ENCODE measurements at regions not wholly inside any gene's neighbourhood (a gene's known extent, or its start where the extent isn't known, plus 50 kb on each side); places are given as distances from the start of the nearest gene placed in this dataset.

GRCh38 chr2:871175-871727 lies 79.4 kb upstream of the SNTG2 start:
- no peaks in the 10 kb centered on the region for H3K9me3 ChIP-seq (ENCODE audit: control insufficient read depth, insufficient read depth, low read depth, low read length)
- no peaks in the 10 kb centered on the region for H4K20me1 ChIP-seq (ENCODE audit: control insufficient read depth, extremely low read depth, insufficient read depth, low read length)
- DNase-seq (ENCODE audit: low read depth in 2 of 2): no peak
- no peaks in the 10 kb centered on the region for H3K27me3 ChIP-seq (ENCODE audit: control insufficient read depth, insufficient read depth, low read length)
- H3K36me3 ChIP-seq (ENCODE audit: control insufficient read depth, insufficient read depth, low read length): no peaks in the 10 kb centered on the region
- no peaks in the 10 kb centered on the region for H3K79me2 ChIP-seq (ENCODE audit: control insufficient read depth, insufficient read depth, low read length)
- no peak overlapping the region for H3K27ac ChIP-seq (ENCODE audit: insufficient read depth, low read length)
- TF ChIP-seq EZH2 (IDR thresholded peaks at IDR 0.05; ENCODE audit: low read length, missing control alignments) (no peak), CTCF (conservative IDR thresholded peaks at IDR 0.05 in 1 of 2, IDR thresholded peaks at IDR 0.05 in 1 of 2; ENCODE audit: low read depth in 1 of 2, low read length in 2 of 2) (no peak)
- H3K4me3 ChIP-seq (replicated peaks in 1 of 4; ENCODE audit: control extremely low read depth in 1 of 4, insufficient read depth in 1 of 4, low read depth in 3 of 4, low read length in 4 of 4): no peak overlapping the region
- no peak overlapping the region for H3K9ac ChIP-seq (ENCODE audit: insufficient read depth, low read length)
- H3K4me2 ChIP-seq (ENCODE audit: extremely low read depth, insufficient read depth, low read length): no peak overlapping the region
- no peaks in the 10 kb centered on the region for H3K4me1 ChIP-seq (ENCODE audit: control insufficient read depth, extremely low read depth, insufficient read depth, low read length)
- no peak overlapping the region for H2AFZ ChIP-seq (ENCODE audit: low read length)

GRCh38 chr2:870426-870825 lies 80.2 kb upstream of the SNTG2 start:
- TF ChIP-seq EZH2 (IDR thresholded peaks at IDR 0.05; ENCODE audit: low read length, missing control alignments): no peak
- no peak for TF ChIP-seq CTCF (conservative IDR thresholded peaks at IDR 0.05 in 1 of 2, IDR thresholded peaks at IDR 0.05 in 1 of 2; ENCODE audit: low read depth in 1 of 2, low read length in 2 of 2)
- no peaks in the 10 kb centered on the region for H3K27me3 ChIP-seq (ENCODE audit: control insufficient read depth, insufficient read depth, low read length)
- H3K4me1 ChIP-seq (ENCODE audit: control insufficient read depth, extremely low read depth, insufficient read depth, low read length): no peaks in the 10 kb centered on the region
- H3K27ac ChIP-seq (ENCODE audit: insufficient read depth, low read length): no peak overlapping the region
- H3K36me3 ChIP-seq (ENCODE audit: control insufficient read depth, insufficient read depth, low read length): no peaks in the 10 kb centered on the region
- H3K4me2 ChIP-seq (ENCODE audit: extremely low read depth, insufficient read depth, low read length): no peak overlapping the region
- no peak overlapping the region for H2AFZ ChIP-seq (ENCODE audit: low read length)
- no peak overlapping the region for H3K9ac ChIP-seq (ENCODE audit: insufficient read depth, low read length)
- DNase-seq (ENCODE audit: low read depth in 2 of 2): no peak
- H3K79me2 ChIP-seq (ENCODE audit: control insufficient read depth, insufficient read depth, low read length): no peaks in the 10 kb centered on the region
- no peak overlapping the region for H3K4me3 ChIP-seq (replicated peaks in 1 of 4; ENCODE audit: control extremely low read depth in 1 of 4, insufficient read depth in 1 of 4, low read depth in 3 of 4, low read length in 4 of 4)
- no peaks in the 10 kb centered on the region for H3K9me3 ChIP-seq (ENCODE audit: control insufficient read depth, insufficient read depth, low read depth, low read length)
- no peaks in the 10 kb centered on the region for H4K20me1 ChIP-seq (ENCODE audit: control insufficient read depth, extremely low read depth, insufficient read depth, low read length)

- TF ChIP-seq CTCF (conservative IDR thresholded peaks at IDR 0.05 in 1 of 2, IDR thresholded peaks at IDR 0.05 in 1 of 2; ENCODE audit: low read depth in 1 of 2, low read length in 2 of 2): no peak
- TF ChIP-seq EZH2 (IDR thresholded peaks at IDR 0.05; ENCODE audit: low read length, missing control alignments): no peak
- no peak overlapping the region for H3K4me2 ChIP-seq (ENCODE audit: extremely low read depth, insufficient read depth, low read length)
- no peaks in the 10 kb centered on the region for H3K4me1 ChIP-seq (ENCODE audit: control insufficient read depth, extremely low read depth, insufficient read depth, low read length)
- H3K27ac ChIP-seq (ENCODE audit: insufficient read depth, low read length): no peak overlapping the region
- no peaks in the 10 kb centered on the region for H4K20me1 ChIP-seq (ENCODE audit: control insufficient read depth, extremely low read depth, insufficient read depth, low read length)
- no peaks in the 10 kb centered on the region for H3K79me2 ChIP-seq (ENCODE audit: control insufficient read depth, insufficient read depth, low read length)
- H2AFZ ChIP-seq (ENCODE audit: low read length): no peak overlapping the region
- H3K27me3 ChIP-seq (ENCODE audit: control insufficient read depth, insufficient read depth, low read length): no peaks in the 10 kb centered on the region
- no peak overlapping the region for H3K4me3 ChIP-seq (replicated peaks in 1 of 4; ENCODE audit: control extremely low read depth in 1 of 4, insufficient read depth in 1 of 4, low read depth in 3 of 4, low read length in 4 of 4)
- H3K36me3 ChIP-seq (ENCODE audit: control insufficient read depth, insufficient read depth, low read length): no peaks in the 10 kb centered on the region
- H3K9ac ChIP-seq (ENCODE audit: insufficient read depth, low read length): no peak overlapping the region
- DNase-seq (ENCODE audit: low read depth in 2 of 2): no peak
- H3K9me3 ChIP-seq (ENCODE audit: control insufficient read depth, insufficient read depth, low read depth, low read length): no peaks in the 10 kb centered on the region
Measured at GRCh38 chr2:869894-870293, 80.8 kb upstream of the SNTG2 start.

All from fibroblast of lung (primary cell).